Muscle of back (tissue), 3 donors: ENCODE measurements at regions not wholly inside any gene's neighbourhood (a gene's known extent, or its start where the extent isn't known, plus 50 kb on each side); places are given as distances from the start of the nearest gene placed in this dataset.

Source experiments
- DNase-seq, 3 donors: peaks; one replicate each; pipeline versions ENCODE4 v3.0.0 to v3.0.0-alpha.2; 2013

DNA sequence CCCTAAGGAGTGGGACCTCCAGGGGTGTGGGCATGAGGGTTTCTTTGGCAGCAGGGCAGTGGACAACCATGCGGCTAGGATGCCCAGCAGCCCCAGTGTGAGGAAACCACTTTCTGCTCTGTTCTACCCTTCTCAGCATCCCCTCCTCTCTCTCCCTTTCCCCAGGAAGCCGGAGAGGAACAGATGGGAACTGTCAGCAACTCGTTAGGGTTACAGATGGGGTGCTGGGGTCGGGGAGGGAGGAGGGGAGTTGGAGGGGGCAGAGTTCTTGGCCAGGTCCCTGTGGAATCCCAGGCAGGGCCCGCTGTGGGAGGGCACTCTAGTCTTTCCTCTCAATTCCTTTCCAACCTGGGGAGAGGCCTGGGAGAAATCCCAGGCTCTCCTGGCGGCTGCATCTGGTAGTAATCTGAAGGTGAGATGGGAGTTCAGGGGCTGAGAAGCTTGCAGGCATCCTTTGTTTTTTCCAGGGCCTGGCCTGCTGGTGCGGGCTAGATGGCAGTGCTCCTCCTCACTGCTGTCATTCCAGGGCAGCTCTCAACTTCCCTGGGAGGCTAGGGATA, 93.9 kb upstream of the CSF3R start:
- no peak for DNase-seq

DNA sequence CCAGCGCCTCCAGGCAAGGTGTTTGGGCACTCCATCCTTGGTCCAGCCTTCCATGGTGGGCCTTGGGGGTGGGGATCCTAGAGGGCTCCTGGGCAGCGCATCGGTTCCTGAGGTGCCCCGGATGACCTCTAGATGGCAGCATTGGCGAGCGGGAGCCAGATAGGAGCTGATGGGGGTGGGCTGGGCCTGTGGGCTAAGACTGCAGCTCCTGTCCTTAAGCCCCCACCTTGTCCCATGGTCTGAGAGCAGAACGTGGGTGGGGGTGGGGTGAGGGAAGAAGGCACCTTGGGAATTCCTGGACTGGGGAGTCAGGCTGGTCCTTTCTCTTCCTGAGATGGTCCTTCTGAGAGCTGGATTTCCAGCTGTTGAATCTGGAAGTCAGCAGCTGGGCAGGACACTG, 93.4 kb upstream of the CSF3R start:
- peak; percentile 19 to 73 (median 42) for DNase-seq

GRCh38 chr1:36573445-36573844, 90.7 kb upstream of the CSF3R start:
- DNase-seq = no peak

GRCh38 chr1:36572906-36573305, 90.2 kb upstream of the CSF3R start:
- DNase-seq = no peak

GRCh38 chr1:36572142-36572715, 89.5 kb upstream of the CSF3R start:
- no peak for DNase-seq

DNA sequence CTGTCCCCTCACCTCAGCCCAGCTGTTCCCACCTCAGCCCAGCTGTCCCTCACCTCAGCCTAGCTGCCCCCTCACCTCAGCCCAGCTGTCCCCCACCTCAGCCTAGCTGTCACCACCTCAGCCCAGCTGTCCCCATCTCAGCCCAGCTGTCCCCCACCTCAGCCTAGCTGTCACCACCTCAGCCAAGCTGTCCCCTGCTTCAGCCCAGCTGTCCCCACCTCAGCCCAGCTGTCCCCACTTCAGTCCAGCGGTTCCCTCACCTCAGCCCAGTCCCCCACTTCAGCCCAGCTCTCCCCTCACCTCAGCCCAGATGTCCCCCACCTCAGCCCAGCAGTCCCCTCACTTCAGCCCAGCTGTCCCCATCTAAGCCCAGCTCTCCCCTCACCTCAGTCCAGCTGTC, 88.4 kb upstream of the CSF3R start:
- no peak for DNase-seq

GRCh38 chr1:36570478-36571060, 87.9 kb upstream of the CSF3R start:
- no peak for DNase-seq

DNA sequence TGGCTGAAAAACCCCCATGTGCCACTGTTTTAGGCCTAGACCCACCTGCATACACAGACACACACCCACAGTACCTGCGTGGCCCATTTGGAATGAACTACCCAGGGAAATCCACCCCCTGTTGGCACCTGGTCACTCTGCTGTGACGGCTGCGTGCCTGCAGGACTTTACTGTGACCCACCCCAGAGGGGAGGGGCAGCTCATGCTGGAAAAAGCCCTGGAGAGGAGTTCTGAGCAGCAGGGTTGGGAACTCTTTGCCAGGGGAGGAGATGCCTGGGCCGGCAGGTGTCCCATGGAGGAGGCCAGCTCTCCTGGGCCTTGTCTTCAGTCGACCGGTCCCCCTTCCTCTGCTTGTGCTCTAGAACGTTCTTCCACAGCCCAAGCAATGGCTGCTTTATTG, 87.3 kb upstream of the CSF3R start:
- DNase-seq = no peak

DNA sequence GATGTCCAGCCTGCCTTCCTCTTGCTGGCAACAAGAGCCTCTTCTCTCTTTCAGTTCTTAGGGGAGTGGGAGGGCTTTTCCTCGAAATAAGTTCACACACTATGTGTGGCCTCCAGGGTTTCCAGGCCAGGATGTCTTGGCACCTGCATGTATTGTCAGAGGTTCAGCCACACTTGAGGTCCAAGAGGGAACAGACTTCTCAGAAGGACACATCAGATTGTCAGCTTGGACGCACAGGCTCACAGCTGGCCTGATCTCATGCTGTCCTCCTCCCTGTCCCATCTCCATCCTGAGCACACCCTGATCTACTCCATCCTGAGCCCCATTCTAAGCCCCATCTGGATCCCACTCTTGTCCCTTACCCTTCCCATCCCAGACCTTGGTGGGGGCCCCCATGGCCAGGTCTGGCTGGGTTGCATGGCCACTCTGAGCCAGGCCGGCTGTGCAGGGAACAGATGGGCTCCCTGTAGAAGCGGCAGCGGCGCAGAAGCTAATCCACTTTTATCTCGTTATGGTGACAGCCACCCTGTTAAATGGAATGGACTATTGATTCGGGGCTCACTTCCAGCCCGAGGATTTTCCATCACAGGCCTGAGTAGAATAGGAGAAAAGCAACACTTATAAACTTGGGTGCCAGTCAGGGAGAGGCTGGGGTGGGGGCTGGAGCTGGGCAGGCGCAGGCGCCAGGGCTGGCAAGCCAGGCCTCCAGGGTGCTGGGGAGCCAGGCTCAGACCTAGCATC, 85.1 kb upstream of the CSF3R start:
- no peak for DNase-seq

DNA sequence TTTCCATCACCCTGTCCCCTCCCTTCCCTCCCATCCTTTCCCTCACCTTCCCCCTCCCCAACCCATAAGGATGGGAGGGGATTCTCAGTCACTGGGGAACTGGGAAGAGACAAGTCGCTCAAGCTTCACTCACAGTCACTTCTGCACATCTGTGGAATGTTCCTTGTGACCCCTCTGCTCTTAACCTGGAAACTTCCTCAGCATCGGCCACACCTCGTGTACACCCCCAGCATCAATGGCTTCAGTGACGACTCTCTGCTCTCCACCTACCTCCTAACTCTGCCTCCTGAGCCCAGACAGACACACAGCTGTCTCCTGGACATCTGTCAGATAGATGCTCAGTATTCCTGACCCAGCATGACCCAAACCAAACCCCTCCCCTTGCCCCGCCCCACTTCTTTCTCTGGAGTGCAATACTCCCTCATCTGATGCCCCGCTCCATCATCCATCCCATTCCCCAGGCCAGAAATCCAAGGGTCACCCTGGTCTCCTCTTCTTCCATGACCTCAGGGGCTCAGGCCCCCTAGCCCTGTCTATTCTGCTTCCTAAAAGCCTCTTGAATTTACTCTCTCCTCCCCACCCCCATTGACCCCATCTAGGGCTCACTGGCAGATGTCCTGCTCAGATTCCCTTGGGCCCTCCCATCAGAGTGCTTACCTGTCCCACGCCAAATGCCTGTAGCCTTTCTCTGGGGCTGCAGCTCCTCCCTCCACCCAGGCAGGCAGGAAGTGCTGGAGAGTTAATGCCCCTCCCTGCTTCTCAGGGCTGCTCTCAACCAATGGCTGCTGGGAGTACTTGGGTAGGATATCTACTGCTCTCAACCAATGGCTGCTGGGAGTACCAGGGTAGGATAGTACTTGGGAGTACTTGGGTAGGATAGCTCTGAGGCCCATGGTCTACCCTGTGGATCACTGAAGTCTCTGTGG, 83.1 kb upstream of the CSF3R start:
- DNase-seq = no peak

DNA sequence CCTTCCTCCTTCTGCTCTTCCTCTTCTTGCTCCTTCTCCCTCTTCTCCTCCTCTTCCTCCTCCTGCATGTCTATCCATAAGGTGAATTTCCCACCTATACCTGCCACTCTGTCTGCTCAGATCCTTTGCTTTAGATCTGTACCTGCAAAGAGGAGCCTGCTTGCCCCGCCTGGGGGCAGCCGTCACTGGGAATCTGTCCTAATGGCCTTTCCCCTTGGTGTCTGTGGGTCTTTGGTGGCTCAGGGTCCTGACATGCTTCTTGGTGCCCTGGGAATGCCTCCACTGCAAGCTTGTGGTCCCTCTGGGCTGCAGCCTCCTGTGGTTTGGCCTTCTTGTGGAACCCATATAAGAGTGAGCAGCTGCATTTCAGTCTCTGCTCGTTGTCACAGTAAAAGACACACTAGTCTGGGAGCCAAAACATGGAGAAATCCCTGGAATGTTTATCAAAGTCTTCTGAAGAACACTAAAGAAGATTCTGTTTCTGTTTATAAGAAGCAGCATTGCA, 79.5 kb upstream of the CSF3R start:
- DNase-seq = no peak

GRCh38 chr1:36561361-36561724, 78.6 kb upstream of the CSF3R start:
- no peak for DNase-seq

- DNase-seq = no peak
Observed at GRCh38 chr1:36560621-36561360, 78.1 kb upstream of the CSF3R start.

- DNase-seq = no peak
Observed at GRCh38 chr1:36560177-36560576, 77.5 kb upstream of the CSF3R start.

GRCh38 chr1:36559061-36559460, 76.3 kb upstream of the CSF3R start:
- DNase-seq = no peak

DNA sequence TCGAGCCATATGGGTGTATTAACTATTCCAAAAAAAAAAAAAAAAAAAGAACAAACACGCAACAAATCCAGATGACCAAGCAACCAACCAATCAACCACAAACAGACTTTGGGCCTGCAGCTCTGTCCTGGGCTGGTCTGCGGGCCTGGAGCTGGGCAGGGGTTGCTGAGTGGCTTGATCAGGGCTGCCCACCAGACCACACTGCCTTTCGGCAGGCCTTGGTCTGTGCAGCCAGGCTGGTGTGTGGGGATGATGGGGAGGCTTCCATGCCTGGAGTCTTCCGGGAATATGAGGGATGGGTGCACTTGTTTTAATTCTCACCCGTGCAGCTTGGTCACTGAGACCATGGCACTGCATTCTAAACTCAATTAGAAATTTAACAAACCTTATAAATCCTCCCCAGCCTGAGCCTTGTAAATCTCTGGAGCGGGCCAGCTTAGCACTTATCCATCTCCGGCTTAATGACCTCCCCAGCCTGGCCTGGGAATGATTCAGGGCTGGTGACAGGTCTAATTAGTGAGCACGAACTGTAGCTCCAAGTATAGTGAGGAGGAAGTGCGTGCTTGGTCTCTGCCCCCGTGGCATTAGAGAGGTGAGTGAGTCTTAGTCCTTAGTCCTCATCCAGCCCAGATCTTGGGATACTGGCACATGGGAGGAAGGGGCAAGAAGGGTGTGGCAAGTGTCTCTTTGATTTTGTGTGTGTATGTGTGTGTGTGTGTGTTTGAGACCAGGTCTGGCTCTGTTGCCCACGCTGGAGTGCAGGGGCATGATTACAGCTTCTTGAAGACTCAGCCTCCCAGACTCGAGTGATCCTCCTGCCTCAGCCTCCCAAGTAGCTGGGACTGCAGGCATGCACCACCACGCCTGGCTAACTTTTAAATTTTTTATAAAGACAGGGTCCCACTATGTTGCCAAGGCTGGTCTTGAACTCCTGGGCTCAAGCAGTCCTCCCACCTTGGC, 74.6 kb upstream of the CSF3R start:
- DNase-seq = no peak

- no peak for DNase-seq
Observed at GRCh38 chr1:36555041-36555440, 72.3 kb upstream of the CSF3R start.

DNA sequence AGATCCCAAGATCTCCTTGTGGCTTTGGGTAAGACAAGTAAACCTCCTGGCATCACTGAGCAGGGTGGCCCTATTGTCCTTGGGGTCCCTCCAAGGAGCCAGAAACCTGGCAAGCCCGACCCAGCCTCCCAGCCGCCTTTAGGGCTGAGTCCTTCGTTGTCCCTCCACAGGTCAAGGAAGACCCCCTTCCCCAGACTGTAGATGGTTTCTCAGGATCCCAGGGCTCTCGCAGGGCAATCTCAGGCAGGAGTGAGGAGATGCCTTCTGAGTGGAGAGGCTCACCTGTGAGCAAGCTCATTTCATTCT, 71.6 kb upstream of the CSF3R start:
- no peak for DNase-seq

DNA sequence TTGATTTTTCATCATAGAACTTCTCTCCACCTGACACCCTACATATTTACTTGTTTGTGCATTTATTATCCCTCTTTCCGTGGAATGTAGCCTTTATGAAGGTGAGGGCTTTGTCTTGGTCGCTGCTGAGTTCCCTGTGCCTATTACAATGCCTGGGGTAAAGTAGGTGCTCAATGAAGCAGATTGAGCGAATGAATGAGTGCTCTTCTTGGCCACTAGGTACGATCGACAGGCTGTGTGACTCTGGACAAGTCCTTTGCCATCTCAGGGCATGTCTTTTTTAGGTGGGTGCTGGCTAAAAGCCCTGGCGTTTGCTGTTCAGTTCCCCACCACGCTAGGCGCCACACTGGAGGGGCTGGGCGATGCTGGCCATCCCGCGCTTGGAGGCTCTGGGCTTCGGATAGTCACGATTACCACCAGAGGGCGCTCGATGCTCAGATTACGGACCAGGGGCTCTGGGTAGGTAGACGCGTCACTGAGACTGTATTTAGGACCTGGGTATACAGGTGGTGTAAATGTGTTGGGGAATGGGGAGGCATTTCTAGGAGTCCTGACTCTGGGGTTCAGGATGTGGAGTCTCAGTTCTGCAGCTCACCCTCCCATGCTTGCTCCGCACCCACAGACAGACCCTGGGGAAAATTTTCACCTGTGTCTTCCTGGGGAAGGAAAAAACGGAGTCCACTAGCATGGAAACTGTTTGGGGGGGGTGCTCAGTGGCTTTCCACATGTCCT, 71.0 kb upstream of the CSF3R start:
- peak; percentile 18 to 52 (median 30) for DNase-seq
